Esophagus muscularis mucosa (tissue), 3 donors: ENCODE measurements at regions not wholly inside any gene's neighbourhood (a gene's known extent, or its start where the extent isn't known, plus 50 kb on each side); places are given as distances from the start of the nearest gene placed in this dataset.

Experiments
- POLR2AphosphoS5 ChIP-seq, 2 donors: sonication (generic); formaldehyde crosslinking; IDR thresholded peaks; one replicate each; pipeline ENCODE4 v1.6.1; 2017; ENCODE audit warnings: antibody characterized with exemption in 2 of 2
- TF ChIP-seq, protein P1 (sequence below), 3 experiments: fragments of 200-600 bp in 2 of 3; fragments of 450-650 bp in 1 of 3; sonication (generic) in 2 of 3; IDR thresholded peaks; one replicate each; pipeline ENCODE4 v1.5.1; 2017 to 2019; ENCODE audit warnings: antibody characterized with exemption in 3 of 3, mild to moderate bottlenecking in 2 of 3, moderate library complexity in 1 of 3

DNA sequence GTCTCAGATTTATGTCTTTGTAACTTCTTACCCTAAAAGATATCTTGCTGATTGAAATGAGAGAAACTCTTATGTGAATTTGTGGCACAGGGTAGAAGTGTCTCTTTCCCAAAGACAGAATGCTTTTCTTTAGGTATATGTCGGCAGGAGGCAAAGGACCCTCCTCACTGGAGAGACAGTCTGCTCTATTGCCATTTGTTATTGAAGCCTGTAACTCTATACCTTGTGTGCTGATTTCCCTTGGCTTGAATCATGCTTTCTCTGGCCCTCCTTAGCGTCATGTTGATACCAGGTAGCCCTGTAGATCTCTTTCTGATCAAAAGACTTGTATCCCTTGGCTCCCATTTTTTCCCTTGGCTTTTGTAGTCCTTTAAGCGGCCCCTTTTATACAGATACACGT lies 284.3 kb downstream of the CXXC4 start:
- TF ChIP-seq, protein P1, sequence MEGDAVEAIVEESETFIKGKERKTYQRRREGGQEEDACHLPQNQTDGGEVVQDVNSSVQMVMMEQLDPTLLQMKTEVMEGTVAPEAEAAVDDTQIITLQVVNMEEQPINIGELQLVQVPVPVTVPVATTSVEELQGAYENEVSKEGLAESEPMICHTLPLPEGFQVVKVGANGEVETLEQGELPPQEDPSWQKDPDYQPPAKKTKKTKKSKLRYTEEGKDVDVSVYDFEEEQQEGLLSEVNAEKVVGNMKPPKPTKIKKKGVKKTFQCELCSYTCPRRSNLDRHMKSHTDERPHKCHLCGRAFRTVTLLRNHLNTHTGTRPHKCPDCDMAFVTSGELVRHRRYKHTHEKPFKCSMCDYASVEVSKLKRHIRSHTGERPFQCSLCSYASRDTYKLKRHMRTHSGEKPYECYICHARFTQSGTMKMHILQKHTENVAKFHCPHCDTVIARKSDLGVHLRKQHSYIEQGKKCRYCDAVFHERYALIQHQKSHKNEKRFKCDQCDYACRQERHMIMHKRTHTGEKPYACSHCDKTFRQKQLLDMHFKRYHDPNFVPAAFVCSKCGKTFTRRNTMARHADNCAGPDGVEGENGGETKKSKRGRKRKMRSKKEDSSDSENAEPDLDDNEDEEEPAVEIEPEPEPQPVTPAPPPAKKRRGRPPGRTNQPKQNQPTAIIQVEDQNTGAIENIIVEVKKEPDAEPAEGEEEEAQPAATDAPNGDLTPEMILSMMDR (IDR thresholded peaks at IDR 0.05) = no peak
- no peak for TF ChIP-seq POLR2AphosphoS5 (IDR thresholded peaks at IDR 0.05)
